ENCODE measurements at regions not wholly inside any gene's neighbourhood (a gene's known extent, or its start where the extent isn't known, plus 50 kb on each side); places are given as distances from the start of the nearest gene placed in this dataset.

DNA sequence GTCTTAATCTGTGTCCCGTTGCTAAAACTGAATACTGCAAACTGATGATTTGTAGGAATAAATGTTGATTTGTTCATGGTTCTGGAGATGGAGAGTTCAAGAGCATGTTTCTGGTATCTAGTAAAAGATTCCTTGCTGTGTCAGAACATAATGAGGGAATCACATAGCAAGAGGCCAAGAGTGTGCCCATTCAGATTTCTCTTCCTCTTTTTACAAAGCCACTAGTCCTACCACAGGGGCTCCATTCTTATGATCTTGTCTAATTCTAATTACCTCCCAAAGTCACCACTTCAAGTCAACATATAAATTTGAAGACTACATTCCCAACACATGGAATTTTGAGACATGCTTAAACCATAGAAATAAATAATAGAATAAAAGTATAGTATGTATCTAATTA lies 608.8 kb upstream of the EPHA5 start:
- no peak for TF ChIP-seq CTCF (IDR thresholded peaks at IDR 0.05)
- no peak for TF ChIP-seq POLR2AphosphoS5 (IDR thresholded peaks at IDR 0.05)
- no peak for TF ChIP-seq POLR2A (IDR thresholded peaks at IDR 0.05)

Measured in breast epithelium (tissue), 3 donors.